Caco-2 (cell line): ENCODE measurements at regions not wholly inside any gene's neighbourhood (a gene's known extent, or its start where the extent isn't known, plus 50 kb on each side); places are given as distances from the start of the nearest gene placed in this dataset.

Source experiments
- BruUV-seq: library from RNA; stranded (reverse); fragments of 400-500 nt; replicated peaks from 2 replicates; lab custom pipeline; 2021; lab: Mats Ljungman, UMichigan
- CTCF ChIA-PET: fragments of 300-600 bp; sonication (Branson Sonifier 250); formaldehyde crosslinking; loops from one replicate; lab custom pipeline; 2022; ENCODE audit warnings: antibody characterized with exemption; lab: Charles Lee
- POLR2A ChIA-PET: fragments of 300-600 bp; sonication (Branson Sonifier 250); formaldehyde crosslinking; loops from one replicate; lab custom pipeline; 2022; ENCODE audit warnings: antibody characterized with exemption; lab: Charles Lee
- DNase-seq, 2 experiments: peaks; one replicate each; pipeline versions ENCODE4 v3.0.0 to v3.0.0-alpha.2; 2020 to 2022
- H3K27me3 ChIP-seq: replicated peaks from 2 replicates; pipeline ENCODE4 v1.6.0; 2011; ENCODE audit warnings: low read length; ENCODE audit not compliant: control insufficient read depth, insufficient read depth
- H3K36me3 ChIP-seq: 2 replicates; pipeline ENCODE4 v1.5.1; 2011; ENCODE audit warnings: low read length; ENCODE audit not compliant: control insufficient read depth, insufficient read depth
- H3K4me1 ChIP-seq: fragments of 250-450 bp; sonication (Bioruptor Pico); 2 replicates; pipeline ENCODE4 v1.5.1; 2020; ENCODE audit warnings: mild to moderate bottlenecking
- H3K4me3 ChIP-seq: 2 replicates; pipeline ENCODE4 v1.5.1; 2011; ENCODE audit warnings: low read depth, mild to moderate bottlenecking, control low read depth, low read length
- H3K9me3 ChIP-seq: fragments of 250-450 bp; sonication (Bioruptor Pico); 2 replicates; pipeline ENCODE4 v1.5.1; 2020; ENCODE audit warnings: mild to moderate bottlenecking, moderate library complexity
- H3K27ac Mint-ChIP-seq: one replicate; pipeline ENCODE4 v1.8.0; 2022; ENCODE audit warnings: mixed read lengths; ENCODE audit not compliant: unreplicated experiment
- H3K27me3 Mint-ChIP-seq: one replicate; pipeline ENCODE4 v1.8.0; 2022; ENCODE audit warnings: mixed read lengths; ENCODE audit not compliant: insufficient read depth, unreplicated experiment
- H3K36me3 Mint-ChIP-seq: one replicate; pipeline ENCODE4 v1.8.0; 2022; ENCODE audit warnings: mild to moderate bottlenecking, mixed read lengths; ENCODE audit not compliant: insufficient read depth, unreplicated experiment
- H3K4me1 Mint-ChIP-seq: one replicate; pipeline ENCODE4 v1.8.0; 2022; ENCODE audit warnings: low read depth, mixed read lengths; ENCODE audit not compliant: unreplicated experiment
- H3K4me3 Mint-ChIP-seq: one replicate; pipeline ENCODE4 v1.8.0; 2022; ENCODE audit warnings: mild to moderate bottlenecking, moderate library complexity, mixed read lengths; ENCODE audit not compliant: unreplicated experiment
- H3K9me3 Mint-ChIP-seq: one replicate; pipeline ENCODE4 v1.8.0; 2022; ENCODE audit warnings: mixed read lengths; ENCODE audit not compliant: unreplicated experiment
- intact Hi-C: fragments of 100-400 bp; cut with micrococcal nuclease; formaldehyde crosslinking; loops from one replicate; pipeline ENCODE4 v1.10.0; 2022; ENCODE audit not compliant: unreplicated experiment
- TF ChIP-seq, protein P1 (sequence below), 2 experiments: fragments of 200-600 bp in 1 of 2; IDR thresholded peaks; 1 replicate in 1 of 2; 2 replicates in 1 of 2; pipeline versions ENCODE4 v1.5.1 to v1.8.0; 2011 to 2022; ENCODE audit warnings: antibody characterized with exemption in 1 of 2, control low read depth in 1 of 2, inconsistent platforms in 1 of 2, low read depth in 1 of 2, low read length in 1 of 2, mild to moderate bottlenecking in 1 of 2, moderate library complexity in 1 of 2; ENCODE audit not compliant: insufficient read depth in 1 of 2, severe bottlenecking in 1 of 2, unreplicated experiment in 1 of 2

- no peak for DNase-seq
- Mint-ChIP-seq H3K27me3 (no peaks in the 10 kb centered on the region), H3K27ac (no peak overlapping the region), H3K4me1 (no peaks in the 10 kb centered on the region), H3K36me3 (no peaks in the 10 kb centered on the region), H3K9me3 (no peaks in the 10 kb centered on the region), H3K4me3 (no peak overlapping the region)
- POLR2A ChIA-PET, result no interaction called here
- CTCF ChIA-PET, result interaction anchor here (0.7 to 1.2 kb wide), 3 partner anchors 33 to 1578 kb away, joined by 3 to 4 read pairs (median 3); no protein-coding TSS in a partner anchor
- intact Hi-C loops, result no loop called here
- no peaks in the 10 kb centered on the region for H3K36me3 ChIP-seq
- H3K4me3 ChIP-seq, result no peak overlapping the region
- H3K4me1 ChIP-seq, result no peaks in the 10 kb centered on the region
- TF ChIP-seq, protein P1, sequence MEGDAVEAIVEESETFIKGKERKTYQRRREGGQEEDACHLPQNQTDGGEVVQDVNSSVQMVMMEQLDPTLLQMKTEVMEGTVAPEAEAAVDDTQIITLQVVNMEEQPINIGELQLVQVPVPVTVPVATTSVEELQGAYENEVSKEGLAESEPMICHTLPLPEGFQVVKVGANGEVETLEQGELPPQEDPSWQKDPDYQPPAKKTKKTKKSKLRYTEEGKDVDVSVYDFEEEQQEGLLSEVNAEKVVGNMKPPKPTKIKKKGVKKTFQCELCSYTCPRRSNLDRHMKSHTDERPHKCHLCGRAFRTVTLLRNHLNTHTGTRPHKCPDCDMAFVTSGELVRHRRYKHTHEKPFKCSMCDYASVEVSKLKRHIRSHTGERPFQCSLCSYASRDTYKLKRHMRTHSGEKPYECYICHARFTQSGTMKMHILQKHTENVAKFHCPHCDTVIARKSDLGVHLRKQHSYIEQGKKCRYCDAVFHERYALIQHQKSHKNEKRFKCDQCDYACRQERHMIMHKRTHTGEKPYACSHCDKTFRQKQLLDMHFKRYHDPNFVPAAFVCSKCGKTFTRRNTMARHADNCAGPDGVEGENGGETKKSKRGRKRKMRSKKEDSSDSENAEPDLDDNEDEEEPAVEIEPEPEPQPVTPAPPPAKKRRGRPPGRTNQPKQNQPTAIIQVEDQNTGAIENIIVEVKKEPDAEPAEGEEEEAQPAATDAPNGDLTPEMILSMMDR (IDR thresholded peaks at IDR 0.05; ENCODE audit: insufficient read depth in 1 of 2, low read depth in 1 of 2, low read length in 1 of 2, severe bottlenecking in 1 of 2, unreplicated experiment in 1 of 2), result no peak
- no peaks in the 10 kb centered on the region for H3K27me3 ChIP-seq
- BruUV-seq, result no TSS peak
- no peaks in the 10 kb centered on the region for H3K9me3 ChIP-seq
Observed at GRCh38 chr17:65418622-65419021, 142.8 kb downstream of the AXIN2 start.

GRCh38 chr17:65417406-65418221 lies 143.8 kb downstream of the AXIN2 start:
- H3K27me3 Mint-ChIP-seq, result no peaks in the 10 kb centered on the region
- H3K27ac Mint-ChIP-seq, result no peak overlapping the region
- Histone ChIP-seq H3K27me3 (no peaks in the 10 kb centered on the region), H3K9me3 (no peaks in the 10 kb centered on the region), H3K36me3 (no peaks in the 10 kb centered on the region), H3K4me1 (no peaks in the 10 kb centered on the region), H3K4me3 (no peak overlapping the region)
- no peak overlapping the region for H3K4me3 Mint-ChIP-seq
- no peaks in the 10 kb centered on the region for H3K36me3 Mint-ChIP-seq
- H3K4me1 Mint-ChIP-seq, result no peaks in the 10 kb centered on the region
- CTCF ChIA-PET, result interaction anchor here (0.5 kb wide), 1 partner anchor 80 kb away, joined by 3 read pairs; no protein-coding TSS in a partner anchor
- POLR2A ChIA-PET, result no interaction called here
- H3K9me3 Mint-ChIP-seq, result no peaks in the 10 kb centered on the region
- no peak for DNase-seq
- TF ChIP-seq, protein P1 (IDR thresholded peaks at IDR 0.05; ENCODE audit: insufficient read depth in 1 of 2, low read depth in 1 of 2, low read length in 1 of 2, severe bottlenecking in 1 of 2, unreplicated experiment in 1 of 2), result no peak
- BruUV-seq, result no TSS peak
- intact Hi-C loops, result no loop called here

GRCh38 chr17:65415991-65416390 lies 145.5 kb downstream of the AXIN2 start:
- Histone ChIP-seq H3K36me3 (no peaks in the 10 kb centered on the region), H3K4me3 (no peak overlapping the region), H3K27me3 (no peaks in the 10 kb centered on the region), H3K4me1 (no peaks in the 10 kb centered on the region), H3K9me3 (no peaks in the 10 kb centered on the region)
- no TSS peak for BruUV-seq
- DNase-seq, result no peak
- no peaks in the 10 kb centered on the region for H3K27me3 Mint-ChIP-seq
- no peak overlapping the region for H3K27ac Mint-ChIP-seq
- H3K36me3 Mint-ChIP-seq, result no peaks in the 10 kb centered on the region
- H3K4me3 Mint-ChIP-seq, result no peak overlapping the region
- intact Hi-C loops, result no loop called here
- CTCF ChIA-PET, result no interaction called here
- POLR2A ChIA-PET, result no interaction called here
- H3K4me1 Mint-ChIP-seq, result no peaks in the 10 kb centered on the region
- no peaks in the 10 kb centered on the region for H3K9me3 Mint-ChIP-seq
- TF ChIP-seq, protein P1 (IDR thresholded peaks at IDR 0.05; ENCODE audit: insufficient read depth in 1 of 2, low read depth in 1 of 2, low read length in 1 of 2, severe bottlenecking in 1 of 2, unreplicated experiment in 1 of 2), result no peak
